Left renal pelvis (tissue), 4 donors: ENCODE measurements at regions not wholly inside any gene's neighbourhood (a gene's known extent, or its start where the extent isn't known, plus 50 kb on each side); places are given as distances from the start of the nearest gene placed in this dataset.
"Not testable (repeated sequence)": the region's sequence is repeated elsewhere in the genome, so short reads cannot be mapped to it uniquely, and the experiment has no call there.

Source experiments
- DNase-seq, 4 donors: peaks; one replicate each; pipeline ENCODE4 v3.0.0-alpha.2; 2013; ENCODE audit warnings: low read depth in 4 of 4, low spot score in 3 of 4

DNA sequence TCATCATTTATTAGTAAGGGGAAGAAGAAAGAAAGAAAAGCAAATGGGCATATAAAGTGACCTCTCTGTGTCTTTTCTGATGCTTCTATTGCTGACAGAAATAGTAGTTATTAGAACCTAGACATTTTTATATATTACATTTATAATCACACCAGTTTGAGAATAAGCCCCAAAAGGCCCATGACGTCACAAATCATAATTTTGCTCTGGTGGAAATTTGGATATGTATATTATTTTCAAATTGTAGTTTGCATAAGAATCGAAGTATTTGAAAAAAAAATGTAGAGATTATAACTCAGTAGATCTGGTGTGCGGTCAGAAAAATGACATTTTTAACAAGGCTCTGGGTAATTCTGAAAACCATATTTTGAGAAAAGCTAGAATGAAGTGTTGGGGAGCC lies 101.2 kb upstream of the STEAP1 start:
- no peak for DNase-seq

DNA sequence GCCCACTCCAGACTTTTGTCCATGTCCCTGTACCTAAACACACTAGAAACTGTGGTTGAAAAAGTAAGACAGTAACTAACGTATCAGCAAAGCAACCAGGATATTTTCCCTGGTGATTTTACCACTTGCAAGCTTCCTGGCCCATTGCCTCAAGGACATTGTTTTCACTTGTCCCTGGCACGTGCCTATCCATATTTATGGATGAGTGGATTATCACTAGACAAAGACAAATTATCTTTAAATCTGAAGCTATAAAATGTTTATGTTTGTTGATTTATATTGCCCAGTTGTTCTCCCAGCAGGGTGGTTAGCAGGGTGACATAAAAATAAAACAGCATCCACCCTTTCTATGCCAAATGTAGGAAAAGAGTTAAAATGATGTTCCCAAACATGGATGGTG lies 93.2 kb upstream of the STEAP1 start:
- DNase-seq: no peak

DNA sequence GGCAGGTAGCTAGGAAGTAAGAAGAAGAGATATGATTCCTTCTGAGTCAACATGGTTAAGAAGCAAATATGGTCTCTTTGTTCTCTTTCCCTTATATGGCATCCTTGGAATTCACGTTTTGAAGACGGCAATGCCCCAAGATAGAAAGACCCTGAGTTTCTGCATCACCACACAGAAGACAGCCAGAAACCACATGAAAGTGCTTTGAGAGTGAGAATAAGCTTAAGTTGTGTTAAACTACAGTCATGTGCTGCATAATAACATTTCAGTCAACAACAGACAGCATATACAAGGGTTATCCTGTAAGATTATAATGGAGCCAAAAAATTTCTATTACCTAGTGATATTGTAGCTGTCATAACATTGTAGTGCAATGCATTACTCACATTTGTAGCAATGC lies 89.9 kb upstream of the STEAP1 start:
- DNase-seq: no peak

DNA sequence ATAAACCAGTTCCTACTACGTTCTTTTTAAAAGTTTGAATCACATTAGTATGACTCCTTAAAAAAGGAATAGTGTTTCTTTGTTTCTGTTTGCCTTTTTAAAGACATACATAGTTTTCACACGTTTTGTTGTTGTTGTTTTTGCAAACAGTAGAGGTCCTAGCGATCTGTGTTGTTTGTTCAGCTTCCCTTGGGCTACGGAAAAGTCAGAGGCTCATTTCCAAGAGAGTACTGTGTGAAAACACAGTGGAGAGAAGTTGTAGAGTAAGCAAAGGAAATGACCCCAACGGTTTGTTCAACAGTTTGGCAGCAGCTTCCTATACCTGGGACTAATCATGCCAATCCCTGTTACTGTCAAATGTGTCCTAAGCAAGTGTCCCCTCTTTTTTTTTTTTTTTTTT lies 87.1 kb upstream of the STEAP1 start:
- no peak for DNase-seq

DNA sequence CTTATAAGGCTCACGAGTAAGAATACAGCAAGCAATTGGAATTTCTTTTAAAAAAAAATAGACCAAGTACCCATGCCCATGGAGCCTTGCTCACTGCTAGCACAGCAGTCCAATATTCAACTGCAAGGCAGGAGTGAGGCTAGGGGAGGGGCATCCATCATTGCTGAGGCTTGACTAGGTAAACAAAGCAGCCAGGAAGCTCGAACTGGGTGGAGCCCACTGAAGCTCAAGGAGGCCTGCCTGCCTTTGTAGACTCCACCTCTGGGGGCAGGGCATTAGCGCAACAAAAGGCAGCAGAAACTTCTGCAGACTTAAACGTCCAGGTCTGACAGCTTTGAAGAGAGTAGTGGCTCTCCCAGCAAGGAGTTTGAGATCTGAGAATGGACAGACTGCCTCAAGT lies 84.0 kb upstream of the STEAP1 start:
- DNase-seq: not testable (repeated sequence)

DNA sequence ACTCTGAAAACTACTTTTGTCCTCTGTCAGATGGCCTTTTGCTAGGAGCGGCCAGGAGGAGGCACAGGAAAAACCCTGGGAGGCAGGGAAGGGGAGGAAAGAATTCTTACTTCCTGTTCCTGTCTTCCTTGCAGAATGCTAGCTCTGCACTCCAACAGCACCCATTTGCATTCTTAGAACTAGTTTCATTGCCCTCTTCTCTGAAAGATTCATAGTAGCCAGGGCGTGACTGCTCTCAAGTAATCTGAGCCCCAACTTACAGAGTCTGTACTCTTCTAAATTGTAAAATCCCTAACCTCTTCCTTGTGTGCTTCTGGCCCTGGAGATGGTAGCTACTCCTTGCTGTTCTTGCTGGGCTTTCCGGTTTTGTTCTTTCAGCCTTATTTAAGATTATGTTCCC lies 75.3 kb upstream of the STEAP1 start:
- DNase-seq: no peak

DNA sequence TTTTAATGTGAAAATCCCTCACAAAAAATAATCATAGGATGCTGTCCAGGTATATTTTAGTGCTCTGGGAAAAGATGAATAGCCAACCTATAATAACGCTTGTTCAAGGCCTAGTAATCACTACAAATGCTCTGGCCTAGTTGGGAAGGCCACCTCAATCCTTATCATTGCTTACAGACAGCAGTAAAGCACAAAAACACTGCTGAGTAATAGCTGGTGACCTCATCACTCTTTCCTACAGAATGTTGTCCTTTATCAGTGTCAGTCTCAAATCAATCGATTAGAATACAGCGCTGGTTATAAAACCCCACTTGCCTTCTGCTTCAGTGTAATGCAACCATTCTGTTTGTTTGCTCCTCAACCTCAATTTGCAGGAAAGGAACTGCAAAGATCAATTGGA lies 72.6 kb upstream of the STEAP1 start:
- no peak for DNase-seq

DNA sequence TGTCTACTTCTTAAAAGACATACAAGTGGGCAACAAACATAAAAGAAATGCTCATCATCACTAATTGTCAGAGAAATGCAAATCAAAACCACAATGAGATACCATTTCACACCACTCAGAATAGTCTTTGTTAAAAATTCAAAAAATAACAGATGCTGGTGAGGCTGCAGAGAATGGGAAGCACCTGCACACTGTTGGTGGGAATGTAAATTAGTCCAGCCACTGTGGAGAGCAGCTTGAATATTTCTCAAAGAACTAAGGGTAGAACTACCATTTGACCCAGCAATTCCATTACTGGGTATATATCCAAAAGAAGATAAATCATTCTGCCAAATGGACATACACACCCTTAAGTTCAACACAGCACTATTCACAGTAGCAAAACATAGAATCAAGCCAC lies 61.8 kb upstream of the STEAP1 start:
- no peak for DNase-seq

DNA sequence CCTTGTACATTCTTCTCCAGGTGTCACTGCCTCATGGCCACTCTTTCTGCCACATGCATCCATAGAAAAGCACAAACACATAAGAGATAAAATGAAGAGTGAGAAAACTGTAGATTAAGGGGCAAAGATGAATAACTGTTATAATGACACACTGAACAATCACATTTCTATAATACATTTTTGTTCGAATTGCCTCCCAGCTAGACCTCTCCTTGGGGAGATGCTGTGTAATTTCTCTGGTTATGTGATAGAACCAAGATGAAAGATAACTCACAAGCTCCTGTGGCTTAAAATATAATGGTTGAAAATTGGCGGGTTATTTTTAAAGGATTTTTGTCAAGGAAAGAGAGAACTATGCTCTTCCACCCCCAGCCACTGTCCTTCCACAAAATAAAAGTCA lies 60.2 kb upstream of the STEAP1 start:
- DNase-seq: no peak
